ENCODE measurements at regions not wholly inside any gene's neighbourhood (a gene's known extent, or its start where the extent isn't known, plus 50 kb on each side); places are given as distances from the start of the nearest gene placed in this dataset.

- POLR2A ChIA-PET, result no interaction called here
- SMC1A ChIA-PET (ENCODE audit: uncharacterized antibody, unreplicated experiment), result interaction anchor here (1.5 kb wide), 2 partner anchors 10 to 27 kb away, joined by 4 to 9 read pairs; no protein-coding TSS in a partner anchor
- CTCF ChIA-PET, result interaction anchor here (2.1 kb wide), 1 partner anchor 9 kb away, joined by 10 read pairs; no protein-coding TSS in a partner anchor
- RAD21 ChIA-PET (ENCODE audit: unreplicated experiment), result interaction anchor here (1.0 kb wide), 1 partner anchor 8 kb away, joined by 5 read pairs; no protein-coding TSS in a partner anchor
- 45% methylated on average over 5 of the region's 5 CpGs for WGBS (ENCODE audit: insufficient coverage, insufficient replicate concordance, low lambda C conversion rate, missing lambda C conversion rate)
- Histone ChIP-seq H3K27ac (ENCODE audit: control insufficient read depth, insufficient read depth) (no peak overlapping the region), H3K9me3 (replicated peaks; ENCODE audit: control insufficient read depth, insufficient read depth, low read length) (no peaks in the 10 kb centered on the region), H3K36me3 (ENCODE audit: control insufficient read depth in 2 of 2, insufficient read depth in 2 of 2, low read length in 1 of 2) (no peaks in the 10 kb centered on the region), H3K27me3 (replicated peaks in 1 of 2; ENCODE audit: control insufficient read depth in 2 of 2, insufficient read depth in 2 of 2, low read length in 1 of 2) (no peaks in the 10 kb centered on the region), H2AFZ (ENCODE audit: control insufficient read depth, low read depth, low read length) (no peak overlapping the region; the same call in 1 of the 2 replicates), H3K4me2 (ENCODE audit: control insufficient read depth, insufficient read depth) (0 out of 2 replicates have a peak overlapping the region, but pooled peaks have one; percentile 17), H3K4me3 (no peak overlapping the region), H3K79me2 (ENCODE audit: control insufficient read depth, insufficient read depth, low read length) (no peaks in the 10 kb centered on the region), H3K4me1 (ENCODE audit: control insufficient read depth, insufficient read depth, low read length) (no peaks in the 10 kb centered on the region), H3K9ac (ENCODE audit: control insufficient read depth, insufficient read depth, low read length) (no peak overlapping the region), H4K20me1 (ENCODE audit: control insufficient read depth, insufficient read depth) (no peaks in the 10 kb centered on the region)
- no peak for TF ChIP-seq WRNIP1 (IDR thresholded peaks at IDR 0.05; ENCODE audit: borderline replicate concordance, low read depth, low read length)
- TF ChIP-seq NR2C2 (IDR thresholded peaks at IDR 0.05; ENCODE audit: borderline replicate concordance, control insufficient read depth, insufficient read length, low read depth), result no peak
- TF ChIP-seq, protein P1, sequence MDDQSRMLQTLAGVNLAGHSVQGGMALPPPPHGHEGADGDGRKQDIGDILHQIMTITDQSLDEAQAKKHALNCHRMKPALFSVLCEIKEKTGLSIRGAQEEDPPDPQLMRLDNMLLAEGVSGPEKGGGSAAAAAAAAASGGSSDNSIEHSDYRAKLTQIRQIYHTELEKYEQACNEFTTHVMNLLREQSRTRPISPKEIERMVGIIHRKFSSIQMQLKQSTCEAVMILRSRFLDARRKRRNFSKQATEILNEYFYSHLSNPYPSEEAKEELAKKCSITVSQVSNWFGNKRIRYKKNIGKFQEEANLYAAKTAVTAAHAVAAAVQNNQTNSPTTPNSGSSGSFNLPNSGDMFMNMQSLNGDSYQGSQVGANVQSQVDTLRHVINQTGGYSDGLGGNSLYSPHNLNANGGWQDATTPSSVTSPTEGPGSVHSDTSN (IDR thresholded peaks at IDR 0.05; ENCODE audit: insufficient replicate concordance, low read depth, low read length), result peak; percentile 65
- TF ChIP-seq, protein P2, sequence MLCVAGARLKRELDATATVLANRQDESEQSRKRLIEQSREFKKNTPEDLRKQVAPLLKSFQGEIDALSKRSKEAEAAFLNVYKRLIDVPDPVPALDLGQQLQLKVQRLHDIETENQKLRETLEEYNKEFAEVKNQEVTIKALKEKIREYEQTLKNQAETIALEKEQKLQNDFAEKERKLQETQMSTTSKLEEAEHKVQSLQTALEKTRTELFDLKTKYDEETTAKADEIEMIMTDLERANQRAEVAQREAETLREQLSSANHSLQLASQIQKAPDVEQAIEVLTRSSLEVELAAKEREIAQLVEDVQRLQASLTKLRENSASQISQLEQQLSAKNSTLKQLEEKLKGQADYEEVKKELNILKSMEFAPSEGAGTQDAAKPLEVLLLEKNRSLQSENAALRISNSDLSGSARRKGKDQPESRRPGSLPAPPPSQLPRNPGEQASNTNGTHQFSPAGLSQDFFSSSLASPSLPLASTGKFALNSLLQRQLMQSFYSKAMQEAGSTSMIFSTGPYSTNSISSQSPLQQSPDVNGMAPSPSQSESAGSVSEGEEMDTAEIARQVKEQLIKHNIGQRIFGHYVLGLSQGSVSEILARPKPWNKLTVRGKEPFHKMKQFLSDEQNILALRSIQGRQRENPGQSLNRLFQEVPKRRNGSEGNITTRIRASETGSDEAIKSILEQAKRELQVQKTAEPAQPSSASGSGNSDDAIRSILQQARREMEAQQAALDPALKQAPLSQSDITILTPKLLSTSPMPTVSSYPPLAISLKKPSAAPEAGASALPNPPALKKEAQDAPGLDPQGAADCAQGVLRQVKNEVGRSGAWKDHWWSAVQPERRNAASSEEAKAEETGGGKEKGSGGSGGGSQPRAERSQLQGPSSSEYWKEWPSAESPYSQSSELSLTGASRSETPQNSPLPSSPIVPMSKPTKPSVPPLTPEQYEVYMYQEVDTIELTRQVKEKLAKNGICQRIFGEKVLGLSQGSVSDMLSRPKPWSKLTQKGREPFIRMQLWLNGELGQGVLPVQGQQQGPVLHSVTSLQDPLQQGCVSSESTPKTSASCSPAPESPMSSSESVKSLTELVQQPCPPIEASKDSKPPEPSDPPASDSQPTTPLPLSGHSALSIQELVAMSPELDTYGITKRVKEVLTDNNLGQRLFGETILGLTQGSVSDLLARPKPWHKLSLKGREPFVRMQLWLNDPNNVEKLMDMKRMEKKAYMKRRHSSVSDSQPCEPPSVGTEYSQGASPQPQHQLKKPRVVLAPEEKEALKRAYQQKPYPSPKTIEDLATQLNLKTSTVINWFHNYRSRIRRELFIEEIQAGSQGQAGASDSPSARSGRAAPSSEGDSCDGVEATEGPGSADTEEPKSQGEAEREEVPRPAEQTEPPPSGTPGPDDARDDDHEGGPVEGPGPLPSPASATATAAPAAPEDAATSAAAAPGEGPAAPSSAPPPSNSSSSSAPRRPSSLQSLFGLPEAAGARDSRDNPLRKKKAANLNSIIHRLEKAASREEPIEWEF (IDR thresholded peaks at IDR 0.05; ENCODE audit: insufficient replicate concordance, low read depth, low read length), result no peak
- peak; percentile 89 for TF ChIP-seq PKNOX1 (IDR thresholded peaks at IDR 0.05)
- TF ChIP-seq HCFC1 (IDR thresholded peaks at IDR 0.05; ENCODE audit: low read length), result no peak
- in situ Hi-C loops (cut with MboI), result no loop called here
- BruUV-seq (replicated peaks), result no TSS peak
- ATAC-seq, result peak; percentile 52; the same call in 2 of the 3 replicates
- FAIRE-seq, result no peak
- DNase-seq (ENCODE audit: low read depth, low spot score), result no peak
- intact Hi-C loops (cut with micrococcal nuclease; ENCODE audit: unreplicated experiment), result no loop called here
Observed at GRCh38 chr1:103333141-103333540, 192.4 kb upstream of the RNPC3 start.
